Fibroblast of pulmonary artery (primary cell): ENCODE measurements at regions not wholly inside any gene's neighbourhood (a gene's known extent, or its start where the extent isn't known, plus 50 kb on each side); places are given as distances from the start of the nearest gene placed in this dataset.
"Not testable (repeated sequence)": the region's sequence is repeated elsewhere in the genome, so short reads cannot be mapped to it uniquely, and the experiment has no call there.

Experiments
- DNase-seq: peaks from one replicate; pipeline ENCODE4 v3.0.0-alpha.2; 2010; ENCODE audit warnings: low read depth
- H3K4me3 ChIP-seq: replicated peaks from 2 replicates; pipeline ENCODE4 v1.5.1; 2011; ENCODE audit warnings: low read depth, mild to moderate bottlenecking, control low read depth, low read length, moderate library complexity
- CTCF ChIP-seq: IDR thresholded peaks from 2 replicates; pipeline ENCODE4 v1.5.1; 2011; ENCODE audit warnings: mild to moderate bottlenecking, control low read depth, low read length, inconsistent platforms; ENCODE audit errors: missing control alignments

GRCh38 chr13:20301403-20302071, 69.4 kb upstream of the GJB6 start:
- no peak overlapping the region for H3K4me3 ChIP-seq
- no peak for TF ChIP-seq CTCF
- peak; percentile 5 for DNase-seq

- no peak for TF ChIP-seq CTCF
- no peak overlapping the region for H3K4me3 ChIP-seq
- no peak for DNase-seq
These were observed 68.9 kb upstream of the GJB6 start for GRCh38 chr13:20301015-20301402.

GRCh38 chr13:20297181-20297580, 65.1 kb upstream of the GJB6 start:
- H3K4me3 ChIP-seq, result no peak overlapping the region
- no peak for TF ChIP-seq CTCF
- no peak for DNase-seq

- no peak for DNase-seq
- no peak overlapping the region for H3K4me3 ChIP-seq
- no peak for TF ChIP-seq CTCF
These were observed 63.8 kb upstream of the GJB6 start for GRCh38 chr13:20295956-20296355.

GRCh38 chr13:20294497-20294896, 62.4 kb upstream of the GJB6 start:
- DNase-seq, result no peak
- TF ChIP-seq CTCF, result peak; percentile 5
- H3K4me3 ChIP-seq, result no peak overlapping the region

GRCh38 chr13:20292301-20292700, 60.2 kb upstream of the GJB6 start:
- not testable (repeated sequence) for H3K4me3 ChIP-seq, DNase-seq

- no peak for TF ChIP-seq CTCF
- no peak for DNase-seq
- no peak overlapping the region for H3K4me3 ChIP-seq
These were observed 59.6 kb upstream of the GJB6 start for GRCh38 chr13:20291675-20292074.
